GM21447 (cell line): ENCODE measurements at regions not wholly inside any gene's neighbourhood (a gene's known extent, or its start where the extent isn't known, plus 50 kb on each side); places are given as distances from the start of the nearest gene placed in this dataset.

Experiments
- ATAC-seq: cut with Tn5 transposase; IDR thresholded peaks from one replicate; pipeline ENCODE4 v1.9.1; 2021; ENCODE audit not compliant: unreplicated experiment

- no peak for ATAC-seq
Measured at GRCh38 chr2:41445865-41446264, 602.0 kb upstream of the PKDCC start.

GRCh38 chr2:41446266-41446665, 601.6 kb upstream of the PKDCC start:
- ATAC-seq = no peak

- ATAC-seq = no peak
Measured at GRCh38 chr2:41448221-41448620, 599.6 kb upstream of the PKDCC start.

- ATAC-seq = no peak
Measured at GRCh38 chr2:41457026-41457425, 590.8 kb upstream of the PKDCC start.

- no peak for ATAC-seq
Measured at GRCh38 chr2:41460661-41461060, 587.2 kb upstream of the PKDCC start.

GRCh38 chr2:41464395-41464794, 583.4 kb upstream of the PKDCC start:
- no peak for ATAC-seq

- ATAC-seq = no peak
Measured at GRCh38 chr2:41475959-41476358, 571.9 kb upstream of the PKDCC start.

GRCh38 chr2:41482659-41483058, 565.2 kb upstream of the PKDCC start:
- ATAC-seq = no peak

- no peak for ATAC-seq
Measured at GRCh38 chr2:41483226-41483625, 564.6 kb upstream of the PKDCC start.

- ATAC-seq = no peak
Measured at GRCh38 chr2:41483982-41484857, 563.6 kb upstream of the PKDCC start.

GRCh38 chr2:41484858-41485234, 563.0 kb upstream of the PKDCC start:
- ATAC-seq = no peak

- no peak for ATAC-seq
Measured at GRCh38 chr2:41486948-41487347, 560.9 kb upstream of the PKDCC start.

- ATAC-seq = no peak
Measured at GRCh38 chr2:41488888-41489287, 558.9 kb upstream of the PKDCC start.

GRCh38 chr2:41489638-41490037, 558.2 kb upstream of the PKDCC start:
- no peak for ATAC-seq

GRCh38 chr2:41495050-41495449, 552.8 kb upstream of the PKDCC start:
- ATAC-seq = no peak

- no peak for ATAC-seq
Measured at GRCh38 chr2:41496908-41497307, 550.9 kb upstream of the PKDCC start.

GRCh38 chr2:41498781-41499180, 549.0 kb upstream of the PKDCC start:
- no peak for ATAC-seq

GRCh38 chr2:41500895-41501294, 546.9 kb upstream of the PKDCC start:
- no peak for ATAC-seq

- no peak for ATAC-seq
Measured at GRCh38 chr2:41502752-41503151, 545.1 kb upstream of the PKDCC start.

GRCh38 chr2:41504532-41504931, 543.3 kb upstream of the PKDCC start:
- ATAC-seq = no peak

GRCh38 chr2:41510108-41510507, 537.7 kb upstream of the PKDCC start:
- no peak for ATAC-seq

GRCh38 chr2:41521211-41521610, 526.6 kb upstream of the PKDCC start:
- no peak for ATAC-seq
